K562 (cell line): ENCODE measurements at regions not wholly inside any gene's neighbourhood (a gene's known extent, or its start where the extent isn't known, plus 50 kb on each side); places are given as distances from the start of the nearest gene placed in this dataset.

Source experiments
- ATAC-seq: fragments of 200-7000 bp; cut with Tn5 transposase; 3 replicates; pipeline ENCODE4 v1.9.1; 2020; ENCODE audit warnings: moderate library complexity
- BruUV-seq: library from RNA; stranded (reverse); fragments of 400-500 nt; replicated peaks from 2 replicates; lab custom pipeline; 2021; lab: Mats Ljungman, UMichigan
- CTCF ChIA-PET: fragments of 300-600 bp; formaldehyde crosslinking; extraction: SDS; loops from one replicate; lab custom pipeline; 2021; ENCODE audit warnings: low intra/inter-chr PET ratio; lab: Yijun Ruan, JAX
- POLR2A ChIA-PET: fragments of 300-600, 350-650 bp; sonication (Branson Sonifier 250); formaldehyde crosslinking; extraction: SDS; loops from one replicate; lab custom pipeline; 2021; ENCODE audit warnings: antibody characterized with exemption, inconsistent platforms; lab: Yijun Ruan, JAX
- DNase-seq, 4 experiments: peaks; one replicate each; pipeline versions ENCODE4 v3.0.0 to v3.0.0-alpha.2; 2011 to 2018; ENCODE audit warnings: low spot score in 3 of 4, mixed read lengths in 3 of 4; ENCODE audit errors: extremely low read depth in 1 of 4
- FAIRE-seq: peaks from 2 replicates; lab custom pipeline; 2011; peaks lifted over from hg19 to GRCh38; lab: Jason Lieb, UNC
- H2AFZ ChIP-seq: 2 replicates; pipeline ENCODE4 v1.6.0; 2011; ENCODE audit warnings: low read depth, low read length, control low read depth, inconsistent platforms
- H3K27ac ChIP-seq: fragments of 200-600 bp; 3 replicates; pipeline ENCODE4 v1.8.0; 2011; ENCODE audit warnings: low read depth, mild to moderate bottlenecking, control low read depth, inconsistent platforms, low read length, moderate library complexity, mixed read lengths; ENCODE audit errors: extremely low read depth
- H3K27me3 ChIP-seq, 2 experiments: fragments of 300-600 bp in 1 of 2; 2 replicates in 1 of 2; 3 replicates in 1 of 2; pipeline versions ENCODE4 v1.6.0 to v1.8.0; 2011; ENCODE audit warnings: inconsistent platforms in 2 of 2, low read length in 2 of 2, mild to moderate bottlenecking in 1 of 2, mixed read lengths in 1 of 2, moderate library complexity in 1 of 2; ENCODE audit not compliant: control insufficient read depth in 2 of 2, insufficient read depth in 2 of 2
- H3K36me3 ChIP-seq: fragments of 300-600 bp; 3 replicates; pipeline ENCODE4 v1.8.0; 2011; ENCODE audit warnings: mild to moderate bottlenecking, low read length, inconsistent platforms; ENCODE audit not compliant: control insufficient read depth, insufficient read depth
- H3K4me1 ChIP-seq, 2 experiments: fragments of 200-600 bp in 1 of 2; replicated peaks in 1 of 2; 2 replicates in 1 of 2; 3 replicates in 1 of 2; pipeline versions ENCODE4 v1.5.1 to v1.8.0; 2011; ENCODE audit warnings: inconsistent platforms in 2 of 2, low read length in 2 of 2, mild to moderate bottlenecking in 1 of 2, mixed read lengths in 1 of 2, moderate library complexity in 1 of 2; ENCODE audit not compliant: control insufficient read depth in 2 of 2, insufficient read depth in 2 of 2
- H3K4me2 ChIP-seq: 2 replicates; pipeline ENCODE4 v1.6.1; 2011; ENCODE audit warnings: low read length, control low read depth, inconsistent platforms, mixed read lengths; ENCODE audit not compliant: insufficient read depth
- H3K4me3 ChIP-seq: fragments of 200-600 bp; sonication (generic), shearing (Covaris generic); 2 replicates; pipeline ENCODE4 v1.5.1; 2016; ENCODE audit warnings: control low read depth, inconsistent platforms
- H3K79me2 ChIP-seq: fragments of 200-600 bp; 3 replicates; pipeline ENCODE4 v1.8.0; 2011; ENCODE audit warnings: low read length, inconsistent platforms; ENCODE audit not compliant: control insufficient read depth, insufficient read depth
- H3K9ac ChIP-seq, 2 experiments: 2 replicates each; pipeline versions ENCODE4 v1.6.0 to v1.6.1; 2011; ENCODE audit warnings: low read depth in 2 of 2, low read length in 2 of 2, control low read depth in 1 of 2, inconsistent platforms in 1 of 2, mild to moderate bottlenecking in 1 of 2, mixed read lengths in 1 of 2; ENCODE audit not compliant: insufficient read depth in 1 of 2
- H3K9me1 ChIP-seq: one replicate; pipeline ENCODE4 v1.6.0; 2011; ENCODE audit warnings: inconsistent platforms, mild to moderate bottlenecking, low read length, moderate library complexity; ENCODE audit not compliant: control insufficient read depth, insufficient read depth
- H3K9me3 ChIP-seq: replicated peaks from 2 replicates; pipeline ENCODE4 v1.5.1; 2011; ENCODE audit warnings: low read depth, low read length, inconsistent platforms; ENCODE audit not compliant: control insufficient read depth, insufficient read depth
- H4K20me1 ChIP-seq: replicated peaks from 2 replicates; pipeline ENCODE4 v1.6.1; 2011; ENCODE audit warnings: low read length, inconsistent platforms, mixed read lengths; ENCODE audit not compliant: control insufficient read depth, insufficient read depth
- ATF7 ChIP-seq: fragments of 450-650 bp; IDR thresholded peaks from 2 replicates; pipeline ENCODE4 v1.7.1; 2014; ENCODE audit warnings: mild to moderate bottlenecking, moderate library complexity
- DDX20 ChIP-seq: fragments of 450-650 bp; IDR thresholded peaks from 2 replicates; pipeline ENCODE4 v1.6.1; 2016; ENCODE audit warnings: missing genetic modification characterization, low read depth, mild to moderate bottlenecking, missing compliant biosample characterization, moderate library complexity
- ERF ChIP-seq: fragments of 450-650 bp; formaldehyde crosslinking; IDR thresholded peaks from 2 replicates; pipeline ENCODE4 v1.4.0; 2020; ENCODE audit warnings: mild to moderate bottlenecking, mixed read lengths
- EWSR1 ChIP-seq: fragments of 450-650 bp; IDR thresholded peaks from 2 replicates; pipeline ENCODE4 v1.6.1; 2018; ENCODE audit warnings: borderline replicate concordance, mild to moderate bottlenecking, low read depth, moderate library complexity; ENCODE audit not compliant: partially characterized antibody
- FOXJ2 ChIP-seq: fragments of 200-800 bp; sonication (Bioruptor generic); IDR thresholded peaks from 2 replicates; pipeline ENCODE4 v1.6.1; 2016; ENCODE audit warnings: missing genetic modification characterization, missing compliant biosample characterization
- HNRNPLL ChIP-seq: fragments of 200-400 bp; formaldehyde crosslinking; IDR thresholded peaks from 2 replicates; pipeline ENCODE4 v1.6.1; 2017; ENCODE audit warnings: low read length, low read depth, mild to moderate bottlenecking; ENCODE audit not compliant: poor library complexity, severe bottlenecking
- MBD1 ChIP-seq: fragments of 250-450 bp; sonication (Bioruptor Pico); IDR thresholded peaks from 2 replicates; pipeline ENCODE4 v1.8.0; 2022; ENCODE audit warnings: inconsistent platforms
- MXI1 ChIP-seq: IDR thresholded peaks from 2 replicates; pipeline ENCODE4 v1.6.1; 2011; ENCODE audit warnings: low read depth, mild to moderate bottlenecking, improper control_type of control experiment, low read length
- NCOA2 ChIP-seq, 2 experiments: fragments of 450-650 bp; IDR thresholded peaks; 2 replicates each; pipeline ENCODE4 v1.6.1; 2018; ENCODE audit warnings: mild to moderate bottlenecking in 2 of 2, moderate library complexity in 1 of 2; ENCODE audit not compliant: partially characterized antibody in 2 of 2
- NCOA6 ChIP-seq: fragments of 450-650 bp; IDR thresholded peaks from 2 replicates; pipeline ENCODE4 v1.6.1; 2017; ENCODE audit warnings: mild to moderate bottlenecking
- NFATC3 ChIP-seq: fragments of 450-650 bp; IDR thresholded peaks from 2 replicates; pipeline ENCODE4 v1.6.1; 2017; ENCODE audit warnings: mild to moderate bottlenecking
- OTX1 ChIP-seq: fragments of 450-650 bp; formaldehyde crosslinking; IDR thresholded peaks from 2 replicates; pipeline ENCODE4 v1.4.0; 2022; ENCODE audit warnings: mild to moderate bottlenecking
- POLR2A ChIP-seq: fragments of 450-650 bp; conservative IDR thresholded peaks from 2 replicates; pipeline ENCODE4 v1.6.1; 2016
- RAD51 ChIP-seq: fragments of 450-650 bp; IDR thresholded peaks from 2 replicates; pipeline ENCODE4 v1.7.1; 2016; ENCODE audit warnings: low read depth, mild to moderate bottlenecking, borderline replicate concordance
- SMAD4 ChIP-seq: fragments of 250-450 bp; sonication (Bioruptor Pico); conservative IDR thresholded peaks from 2 replicates; pipeline ENCODE4 v1.8.0; 2021; ENCODE audit warnings: inconsistent platforms, mild to moderate bottlenecking, moderate library complexity
- SP2 ChIP-seq: IDR thresholded peaks from 2 replicates; pipeline ENCODE4 v1.6.1; 2011; ENCODE audit warnings: mild to moderate bottlenecking, low read depth, low read length, moderate library complexity; ENCODE audit not compliant: poor library complexity, severe bottlenecking; ENCODE audit errors: extremely low read depth
- TEAD1 ChIP-seq, 2 experiments: fragments of 450-650 bp in 1 of 2; sonication (generic) in 1 of 2; formaldehyde crosslinking; IDR thresholded peaks; 2 replicates each; pipeline versions ENCODE4 v1.4.0 to v1.8.0; 2020 to 2022; ENCODE audit warnings: mild to moderate bottlenecking in 2 of 2, missing genetic modification reagents in 1 of 2
- VEZF1 ChIP-seq: fragments of 200-800 bp; sonication (Bioruptor generic); IDR thresholded peaks from 2 replicates; pipeline ENCODE4 v1.6.1; 2017; ENCODE audit warnings: missing genetic modification characterization, missing compliant biosample characterization
- XRCC5 ChIP-seq: fragments of 200-400 bp; formaldehyde crosslinking; IDR thresholded peaks from 2 replicates; pipeline ENCODE4 v1.6.1; 2017; ENCODE audit warnings: low read depth, mild to moderate bottlenecking, low read length
- ZNF408 ChIP-seq: fragments of 250-450 bp; sonication (Bioruptor Pico); IDR thresholded peaks from 2 replicates; pipeline ENCODE4 v1.4.0; 2020; ENCODE audit warnings: low read depth, mild to moderate bottlenecking, moderate library complexity
- WGBS: fragments of 100-300 bp; shearing (Covaris generic); methylation state at CpG from one replicate; pipeline ENCODE4 v1.1.6; 2016; ENCODE audit warnings: low coverage, mixed read lengths; ENCODE audit not compliant: insufficient coverage; ENCODE audit errors: missing lambda C conversion rate; 5-methylcytosine and 5-hydroxymethylcytosine counted together
- in situ Hi-C: fragments of 300-500 bp; cut with MboI; formaldehyde crosslinking; loops from 4 replicates; pipeline ENCODE4 v1.15.0; 2018; ENCODE audit warnings: inconsistent platforms, mixed read lengths
- intact Hi-C: fragments of 100-400 bp; cut with micrococcal nuclease; formaldehyde crosslinking; loops from 2 replicates; pipeline ENCODE4 v1.14.2; 2022

- POLR2A ChIA-PET: interaction anchor here (1.0 to 2.0 kb wide), 3 partner anchors 9 to 254 kb away, joined by 3 to 10 read pairs (median 4); no protein-coding TSS in a partner anchor
- TF ChIP-seq ERF (CRISPR knock-in tag) (no peak), POLR2A (no peak), DDX20 (no peak), MBD1 (no peak), HNRNPLL (no peak), NCOA2 (IDR thresholded peaks at IDR 0.05; ENCODE audit: partially characterized antibody in 2 of 2) (no peak), NFATC3 (no peak), RAD51 (no peak), ZNF408 (CRISPR knock-in tag) (no peak), OTX1 (CRISPR knock-in tag) (no peak), MXI1 (no peak), VEZF1 (no peak), EWSR1 (no peak), SP2 (no peak), SMAD4 (no peak), NCOA6 (no peak), ATF7 (no peak), FOXJ2 (tag) (no peak), XRCC5 (no peak), TEAD1 (CRISPR knock-in tag; IDR thresholded peaks at IDR 0.05) (no peak)
- Histone ChIP-seq H3K4me1 (peaks cover under 1% of the 10 kb centered on the region in 2 experiments; a peak in 3 of 5 replicates), H3K27ac (no peak overlapping the region), H4K20me1 (no peaks in the 10 kb centered on the region; the same call in 1 of the 2 replicates), H3K36me3 (no peaks in the 10 kb centered on the region), H3K79me2 (no peaks in the 10 kb centered on the region), H3K27me3 (peaks cover 12 to 51% of the 10 kb centered on the region in 2 experiments), H3K4me2 (no peak overlapping the region), H2AFZ (no peak overlapping the region), H3K9me3 (no peaks in the 10 kb centered on the region), H3K9me1 (no peaks in the 10 kb centered on the region), H3K4me3 (no peak overlapping the region), H3K9ac (no peak overlapping the region)
- FAIRE-seq (no peak), DNase-seq (no peak), ATAC-seq (no peak)
- CTCF ChIA-PET: no interaction called here
- intact Hi-C loops (loop anchor here (10.0 kb wide), 1 partner anchor 203 kb away; no protein-coding TSS in a partner anchor), in situ Hi-C loops (no loop called here)
- BruUV-seq: no TSS peak
- WGBS: 0% methylated on average over 4 of the region's 4 CpGs
These were observed 63.6 kb upstream of the MEF2A start for GRCh38 chr15:99502182-99502581.
